ENCODE measurements at regions not wholly inside any gene's neighbourhood (a gene's known extent, or its start where the extent isn't known, plus 50 kb on each side); places are given as distances from the start of the nearest gene placed in this dataset.
"Not testable (repeated sequence)": the region's sequence is repeated elsewhere in the genome, so short reads cannot be mapped to it uniquely, and the experiment has no call there.

GRCh38 chr4:42284030-42284429 is 113.3 kb upstream of the SHISA3 start:
- no peak overlapping the region for H3K4me3 ChIP-seq (ENCODE audit: low read length)
- DNase-seq (ENCODE audit: low read depth): no peak
- no peak for TF ChIP-seq CTCF (conservative IDR thresholded peaks at IDR 0.05; ENCODE audit: low read depth, low read length)

- not testable (repeated sequence) for H3K4me3 ChIP-seq (ENCODE audit: low read length); DNase-seq (ENCODE audit: low read depth)
These were observed 108.4 kb upstream of the SHISA3 start for GRCh38 chr4:42288876-42289275.

GRCh38 chr4:42292192-42292591 is 105.1 kb upstream of the SHISA3 start:
- not testable (repeated sequence) for DNase-seq (ENCODE audit: low read depth); H3K4me3 ChIP-seq (ENCODE audit: low read length)

GRCh38 chr4:42293967-42294813 is 103.1 kb upstream of the SHISA3 start:
- DNase-seq (ENCODE audit: low read depth): no peak
- no peak overlapping the region for H3K4me3 ChIP-seq (ENCODE audit: low read length)
- TF ChIP-seq CTCF (conservative IDR thresholded peaks at IDR 0.05; ENCODE audit: low read depth, low read length): no peak

GRCh38 chr4:42296196-42296595 is 101.1 kb upstream of the SHISA3 start:
- no peak for TF ChIP-seq CTCF (conservative IDR thresholded peaks at IDR 0.05; ENCODE audit: low read depth, low read length)
- DNase-seq (ENCODE audit: low read depth): no peak
- no peak overlapping the region for H3K4me3 ChIP-seq (ENCODE audit: low read length)

- no peak overlapping the region for H3K4me3 ChIP-seq (ENCODE audit: low read length)
- DNase-seq (ENCODE audit: low read depth): no peak
- peak; percentile 44 for TF ChIP-seq CTCF (conservative IDR thresholded peaks at IDR 0.05; ENCODE audit: low read depth, low read length)
These were observed 94.9 kb upstream of the SHISA3 start for GRCh38 chr4:42302348-42302747.

- TF ChIP-seq CTCF (conservative IDR thresholded peaks at IDR 0.05; ENCODE audit: low read depth, low read length): no peak
- H3K4me3 ChIP-seq (ENCODE audit: low read length): no peak overlapping the region
- no peak for DNase-seq (ENCODE audit: low read depth)
These were observed 90.8 kb upstream of the SHISA3 start for GRCh38 chr4:42306221-42307109.

- no peak for DNase-seq (ENCODE audit: low read depth)
- no peak for TF ChIP-seq CTCF (conservative IDR thresholded peaks at IDR 0.05; ENCODE audit: low read depth, low read length)
These were observed 89.0 kb upstream of the SHISA3 start for GRCh38 chr4:42308247-42308646.

More at GRCh38 chr4:42308247-42308646, 89.0 kb upstream of the SHISA3 start:
- no peak overlapping the region for H3K4me3 ChIP-seq (ENCODE audit: low read length)

Measured in retinal pigment epithelial cell (primary cell).